OCI-LY7 (cell line): ENCODE measurements at regions not wholly inside any gene's neighbourhood (a gene's known extent, or its start where the extent isn't known, plus 50 kb on each side); places are given as distances from the start of the nearest gene placed in this dataset.

Experiments used
- EZH2phosphoT487 ChIP-seq: fragments of 200-600 bp; sonication (generic); IDR thresholded peaks from 2 replicates; pipeline ENCODE4 v1.6.1; 2018; ENCODE audit warnings: low read depth, borderline replicate concordance, mild to moderate bottlenecking, mixed run types, antibody characterized with exemption, low read length, moderate library complexity, mixed read lengths
- TF ChIP-seq, protein P1 (sequence below): fragments of 200-600 bp; sonication (generic); conservative IDR thresholded peaks from 2 replicates; pipeline ENCODE4 v1.5.1; 2014; ENCODE audit warnings: mild to moderate bottlenecking, antibody characterized with exemption, low read length, moderate library complexity, mixed read lengths

DNA sequence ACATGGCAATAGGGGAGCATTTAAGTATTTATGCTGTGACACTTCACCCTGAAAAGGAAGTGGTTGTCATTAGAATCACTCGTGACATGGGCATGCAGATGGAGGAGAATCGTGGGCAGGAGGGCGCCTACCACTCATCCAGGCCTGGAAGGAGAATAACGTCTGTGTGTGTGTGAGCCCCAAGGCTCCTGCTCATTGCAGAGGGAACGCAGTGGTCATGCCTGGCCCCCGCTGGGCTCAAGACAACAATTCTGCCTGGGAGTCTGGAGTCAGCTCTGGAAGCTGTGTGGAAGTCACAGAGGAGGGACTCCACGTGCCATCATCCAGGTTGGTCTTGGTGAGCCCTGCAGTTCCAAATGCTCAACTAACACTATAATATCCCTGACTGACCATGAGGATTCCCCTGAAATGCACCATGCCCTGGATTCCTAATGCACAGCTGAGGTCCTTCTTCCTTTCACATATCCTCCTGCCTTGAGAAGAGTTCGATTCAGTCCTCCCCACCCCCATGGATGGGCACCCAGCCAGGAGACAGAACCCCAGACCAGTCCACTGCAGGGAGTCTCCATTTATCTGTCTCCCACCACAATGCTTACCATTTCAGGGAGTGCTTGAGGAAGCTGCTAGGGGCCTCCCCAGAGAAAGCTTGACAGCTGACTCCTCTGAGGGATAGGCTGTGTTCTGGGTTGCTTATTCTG is 446.9 kb upstream of the B3GAT1 start:
- TF ChIP-seq, protein P1, sequence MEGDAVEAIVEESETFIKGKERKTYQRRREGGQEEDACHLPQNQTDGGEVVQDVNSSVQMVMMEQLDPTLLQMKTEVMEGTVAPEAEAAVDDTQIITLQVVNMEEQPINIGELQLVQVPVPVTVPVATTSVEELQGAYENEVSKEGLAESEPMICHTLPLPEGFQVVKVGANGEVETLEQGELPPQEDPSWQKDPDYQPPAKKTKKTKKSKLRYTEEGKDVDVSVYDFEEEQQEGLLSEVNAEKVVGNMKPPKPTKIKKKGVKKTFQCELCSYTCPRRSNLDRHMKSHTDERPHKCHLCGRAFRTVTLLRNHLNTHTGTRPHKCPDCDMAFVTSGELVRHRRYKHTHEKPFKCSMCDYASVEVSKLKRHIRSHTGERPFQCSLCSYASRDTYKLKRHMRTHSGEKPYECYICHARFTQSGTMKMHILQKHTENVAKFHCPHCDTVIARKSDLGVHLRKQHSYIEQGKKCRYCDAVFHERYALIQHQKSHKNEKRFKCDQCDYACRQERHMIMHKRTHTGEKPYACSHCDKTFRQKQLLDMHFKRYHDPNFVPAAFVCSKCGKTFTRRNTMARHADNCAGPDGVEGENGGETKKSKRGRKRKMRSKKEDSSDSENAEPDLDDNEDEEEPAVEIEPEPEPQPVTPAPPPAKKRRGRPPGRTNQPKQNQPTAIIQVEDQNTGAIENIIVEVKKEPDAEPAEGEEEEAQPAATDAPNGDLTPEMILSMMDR: no peak
- no peak for TF ChIP-seq EZH2phosphoT487
